Breast epithelium (tissue), 3 donors: ENCODE measurements at regions not wholly inside any gene's neighbourhood (a gene's known extent, or its start where the extent isn't known, plus 50 kb on each side); places are given as distances from the start of the nearest gene placed in this dataset.

Experiments used
- POLR2A ChIP-seq: fragments of 450-650 bp; IDR thresholded peaks from one replicate; pipeline ENCODE4 v1.6.1; 2016; ENCODE audit warnings: antibody characterized with exemption, mild to moderate bottlenecking, moderate library complexity
- POLR2AphosphoS5 ChIP-seq, 3 donors: sonication (generic); formaldehyde crosslinking; IDR thresholded peaks; one replicate each; pipeline ENCODE4 v1.6.1; 2017; ENCODE audit warnings: antibody characterized with exemption in 3 of 3
- TF ChIP-seq, protein P1 (sequence below), 3 donors: fragments of 450-650 bp; IDR thresholded peaks; one replicate each; pipeline ENCODE4 v1.5.1; 2016 to 2017; ENCODE audit warnings: antibody characterized with exemption in 3 of 3, mild to moderate bottlenecking in 3 of 3, moderate library complexity in 3 of 3

- TF ChIP-seq, protein P1, sequence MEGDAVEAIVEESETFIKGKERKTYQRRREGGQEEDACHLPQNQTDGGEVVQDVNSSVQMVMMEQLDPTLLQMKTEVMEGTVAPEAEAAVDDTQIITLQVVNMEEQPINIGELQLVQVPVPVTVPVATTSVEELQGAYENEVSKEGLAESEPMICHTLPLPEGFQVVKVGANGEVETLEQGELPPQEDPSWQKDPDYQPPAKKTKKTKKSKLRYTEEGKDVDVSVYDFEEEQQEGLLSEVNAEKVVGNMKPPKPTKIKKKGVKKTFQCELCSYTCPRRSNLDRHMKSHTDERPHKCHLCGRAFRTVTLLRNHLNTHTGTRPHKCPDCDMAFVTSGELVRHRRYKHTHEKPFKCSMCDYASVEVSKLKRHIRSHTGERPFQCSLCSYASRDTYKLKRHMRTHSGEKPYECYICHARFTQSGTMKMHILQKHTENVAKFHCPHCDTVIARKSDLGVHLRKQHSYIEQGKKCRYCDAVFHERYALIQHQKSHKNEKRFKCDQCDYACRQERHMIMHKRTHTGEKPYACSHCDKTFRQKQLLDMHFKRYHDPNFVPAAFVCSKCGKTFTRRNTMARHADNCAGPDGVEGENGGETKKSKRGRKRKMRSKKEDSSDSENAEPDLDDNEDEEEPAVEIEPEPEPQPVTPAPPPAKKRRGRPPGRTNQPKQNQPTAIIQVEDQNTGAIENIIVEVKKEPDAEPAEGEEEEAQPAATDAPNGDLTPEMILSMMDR (IDR thresholded peaks at IDR 0.05) = no peak
- TF ChIP-seq POLR2A (no peak), POLR2AphosphoS5 (IDR thresholded peaks at IDR 0.05) (no peak)
Observed at GRCh38 chr4:159540501-159540900, 437.6 kb downstream of the RAPGEF2 start.
